SK-N-MC (cell line): ENCODE measurements at regions not wholly inside any gene's neighbourhood (a gene's known extent, or its start where the extent isn't known, plus 50 kb on each side); places are given as distances from the start of the nearest gene placed in this dataset.

Experiments used
- EZH2 ChIP-seq: fragments of 200-600 bp; sonication (generic); IDR thresholded peaks from one replicate; pipeline ENCODE4 v1.6.1; 2017; ENCODE audit warnings: antibody characterized with exemption
- FOXP2 ChIP-seq: optimal IDR thresholded peaks from 2 replicates; pipeline ENCODE3; 2011; ENCODE audit warnings: mild to moderate bottlenecking, moderate library complexity; ENCODE audit not compliant: insufficient read depth; ENCODE audit errors: extremely low read length, control extremely low read depth
- POLR2AphosphoS5 ChIP-seq: IDR thresholded peaks from 2 replicates; pipeline ENCODE4 v1.6.1; 2012; ENCODE audit warnings: mild to moderate bottlenecking, low read depth, low read length, borderline replicate concordance

DNA sequence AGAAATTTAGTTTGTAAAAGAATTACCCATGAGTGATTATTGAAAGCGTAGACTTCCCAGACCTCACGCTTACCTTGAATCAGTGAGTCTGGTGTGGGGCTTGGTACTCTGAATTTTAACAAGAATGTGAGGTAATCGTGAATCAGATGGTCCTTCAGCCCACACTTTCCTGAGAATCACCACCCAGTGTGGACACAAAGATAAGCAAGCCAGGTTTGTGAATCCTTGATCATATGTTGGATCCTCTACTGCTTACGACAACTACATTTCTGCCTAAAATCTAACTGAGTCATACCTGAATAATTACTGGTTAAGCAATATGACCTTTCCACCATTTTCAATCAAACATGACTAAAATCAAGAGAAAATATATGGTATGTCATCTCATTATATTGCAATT lies 589.3 kb downstream of the TFAP2A start:
- no peak for TF ChIP-seq EZH2
- TF ChIP-seq POLR2AphosphoS5, result no peak
- TF ChIP-seq FOXP2, result no peak
